GM12872 (cell line): ENCODE measurements at regions not wholly inside any gene's neighbourhood (a gene's known extent, or its start where the extent isn't known, plus 50 kb on each side); places are given as distances from the start of the nearest gene placed in this dataset.

Experiments used
- CTCF ChIP-seq: IDR thresholded peaks from 3 replicates; pipeline ENCODE4 v1.5.1; 2011; ENCODE audit warnings: low read depth, mild to moderate bottlenecking, low read length, moderate library complexity; ENCODE audit not compliant: insufficient read depth

DNA sequence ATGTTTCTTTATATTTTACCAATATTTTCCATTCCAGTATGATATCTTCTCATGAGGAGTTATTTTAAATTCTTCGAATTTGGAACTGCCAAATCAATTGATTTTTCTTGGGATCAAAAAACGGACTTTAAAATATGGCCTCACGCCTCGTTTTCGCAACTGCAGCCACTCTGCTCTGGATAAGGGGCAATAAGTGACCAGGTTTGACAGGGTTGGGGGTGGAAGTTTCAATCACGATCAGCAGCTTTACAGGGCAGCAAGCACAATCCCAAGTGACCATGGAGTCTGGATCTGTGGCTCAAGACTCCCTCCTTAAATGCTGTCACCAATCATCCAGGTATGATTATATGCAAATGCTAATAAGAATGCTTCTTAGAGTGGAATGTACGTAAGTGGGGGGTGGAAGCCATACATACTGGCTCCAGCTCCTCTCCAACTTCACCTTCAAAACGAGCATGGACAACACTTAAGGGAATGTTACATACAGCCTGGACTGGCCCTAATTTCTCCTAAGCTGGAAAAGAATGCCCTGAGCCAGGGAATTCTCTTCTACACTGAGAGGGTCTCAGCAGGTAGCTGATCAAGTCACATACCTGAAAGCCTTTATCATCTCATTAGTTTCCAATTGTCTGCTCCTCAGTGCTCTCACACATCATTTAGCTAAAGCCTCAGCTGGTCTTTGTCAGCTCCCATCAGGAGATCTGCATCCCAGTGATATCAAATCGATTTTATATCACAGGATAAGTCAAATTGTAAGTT is 176.9 kb upstream of the DCAF8L1 start:
- TF ChIP-seq CTCF, result no peak

GRCh38 chrX:28135378-28136047 is 154.3 kb upstream of the DCAF8L1 start:
- no peak for TF ChIP-seq CTCF

DNA sequence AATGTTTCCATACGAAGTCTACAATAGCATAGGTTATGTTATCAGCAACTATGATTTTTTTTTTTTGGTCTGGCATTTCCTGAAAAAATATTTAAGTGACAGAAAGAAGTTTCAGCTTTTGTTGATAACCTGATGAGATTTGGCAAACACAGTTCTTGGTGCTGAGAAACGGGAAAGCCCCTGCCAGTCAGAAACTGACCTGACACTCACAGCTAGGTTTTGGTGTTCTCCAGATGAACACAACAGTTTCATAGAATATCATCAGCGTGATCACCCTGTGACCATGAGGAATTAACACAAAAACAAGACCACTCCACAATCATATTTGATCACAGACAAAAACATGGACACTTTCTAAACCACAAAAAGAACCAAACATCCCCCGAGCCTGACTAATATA is 152.5 kb upstream of the DCAF8L1 start:
- TF ChIP-seq CTCF, result no peak

GRCh38 chrX:28127662-28128061 is 146.4 kb upstream of the DCAF8L1 start:
- TF ChIP-seq CTCF, result no peak

DNA sequence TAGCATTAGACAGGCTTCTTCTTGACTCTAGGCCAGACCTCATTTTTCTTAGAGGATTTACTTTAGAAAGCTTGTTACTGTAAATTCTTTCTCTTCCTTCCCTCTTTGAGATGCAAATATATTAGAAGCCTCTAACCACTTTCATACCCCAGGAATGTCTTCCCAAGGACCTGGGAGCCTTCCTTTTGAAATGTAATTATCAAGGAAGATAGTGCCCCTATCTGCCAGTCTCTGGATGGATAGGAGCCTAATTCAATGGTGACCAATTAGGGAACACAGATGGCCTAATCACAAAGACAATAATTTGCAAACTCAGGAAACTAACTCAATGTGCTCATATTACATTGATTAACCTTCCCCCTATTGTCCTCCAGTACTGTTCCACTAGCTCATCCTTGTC is 145.6 kb upstream of the DCAF8L1 start:
- TF ChIP-seq CTCF, result no peak

- no peak for TF ChIP-seq CTCF
Measured at GRCh38 chrX:28124416-28124815, 143.2 kb upstream of the DCAF8L1 start.

DNA sequence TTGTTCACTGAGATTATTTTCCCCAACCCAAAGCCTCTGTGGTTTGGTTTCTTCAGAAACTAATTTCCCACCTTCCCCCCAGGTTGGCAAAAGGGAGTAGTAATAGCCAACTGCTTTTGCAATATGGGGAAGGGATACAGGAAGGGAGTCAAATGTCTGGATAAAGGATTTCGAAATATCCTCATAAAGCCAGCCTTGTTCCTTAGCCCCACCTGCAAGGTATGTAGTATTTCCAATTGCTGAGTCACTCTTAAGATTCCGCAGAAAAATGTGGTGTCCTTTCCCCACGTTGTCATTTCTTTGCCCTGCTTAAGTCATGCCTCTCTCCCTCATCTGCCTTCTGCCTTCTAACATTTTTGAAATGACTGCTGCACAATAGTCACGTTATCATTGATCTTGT is 138.8 kb upstream of the DCAF8L1 start:
- TF ChIP-seq CTCF, result no peak
